ENCODE measurements at regions not wholly inside any gene's neighbourhood (a gene's known extent, or its start where the extent isn't known, plus 50 kb on each side); places are given as distances from the start of the nearest gene placed in this dataset.

DNA sequence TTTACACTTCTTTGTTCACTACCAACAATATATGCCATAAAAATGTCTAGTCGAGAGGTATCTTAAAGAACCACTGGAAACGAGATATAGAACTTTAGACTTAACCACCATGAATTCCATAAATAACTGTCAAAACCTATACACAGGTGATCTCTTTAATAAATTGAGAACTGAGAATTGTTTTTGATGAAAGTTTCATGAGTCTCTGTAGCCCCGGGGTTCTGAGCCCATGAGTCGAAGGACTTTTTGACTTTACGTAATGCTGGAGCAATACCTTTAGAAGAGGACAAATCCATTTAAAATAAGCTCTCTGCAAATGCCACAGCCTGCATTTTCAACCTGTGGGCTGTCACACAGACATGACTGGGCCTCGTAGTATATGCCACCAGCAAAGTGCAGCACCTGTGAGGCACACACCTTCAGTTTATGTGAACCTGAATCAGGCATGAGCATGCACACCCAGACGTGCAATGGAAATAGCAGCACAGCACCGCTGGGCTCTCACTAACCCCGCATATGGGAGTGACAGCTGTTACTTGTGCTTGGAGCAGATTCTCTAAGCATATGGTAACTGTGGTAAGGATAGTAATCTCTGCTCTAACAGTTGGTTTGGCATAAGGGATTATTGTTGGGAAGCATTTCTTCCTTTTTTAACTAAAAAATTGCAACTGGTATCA is 383.2 kb downstream of the SOCS6 start:
- DNase-seq (ENCODE audit: low read depth), result no peak

DNA sequence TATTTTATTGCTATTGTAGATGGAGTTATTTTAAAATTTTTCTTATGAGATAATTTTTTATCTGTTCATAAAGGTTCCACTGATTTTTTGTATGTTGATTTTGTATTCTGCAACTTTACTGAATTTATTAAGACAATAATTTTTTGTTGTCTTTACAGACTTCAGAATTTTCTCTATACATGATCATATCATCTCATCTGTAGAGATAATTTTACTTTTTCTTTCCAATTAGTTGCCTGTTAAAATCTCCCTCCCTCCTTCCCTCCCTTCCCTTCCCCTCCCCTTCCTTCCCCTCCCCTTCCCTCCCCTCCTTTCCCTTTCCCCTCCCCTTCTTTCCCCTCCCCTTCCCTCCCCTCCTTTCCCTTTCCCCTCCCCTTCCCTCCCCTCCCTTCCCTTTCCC is 378.1 kb downstream of the SOCS6 start:
- DNase-seq (ENCODE audit: low read depth), result no peak

DNA sequence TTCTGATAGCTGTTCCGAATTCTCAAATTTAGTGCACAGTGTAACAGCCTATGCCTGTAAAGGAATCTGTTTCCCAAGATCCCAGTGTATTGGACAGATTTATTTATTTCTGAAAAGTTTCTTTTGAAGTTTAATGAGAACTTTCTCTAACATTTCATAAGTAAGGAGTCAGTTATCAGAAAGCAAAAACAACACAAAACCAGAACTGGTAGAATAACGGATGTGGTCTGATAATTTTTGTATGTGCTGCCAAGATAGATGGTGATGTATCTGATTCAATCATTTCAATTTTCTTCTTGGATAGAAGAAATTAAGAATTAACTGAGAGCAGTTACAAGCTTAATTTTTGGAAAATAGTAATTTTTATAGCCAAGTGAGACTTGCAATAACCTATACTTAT is 374.3 kb downstream of the SOCS6 start:
- DNase-seq (ENCODE audit: low read depth), result no peak

DNA sequence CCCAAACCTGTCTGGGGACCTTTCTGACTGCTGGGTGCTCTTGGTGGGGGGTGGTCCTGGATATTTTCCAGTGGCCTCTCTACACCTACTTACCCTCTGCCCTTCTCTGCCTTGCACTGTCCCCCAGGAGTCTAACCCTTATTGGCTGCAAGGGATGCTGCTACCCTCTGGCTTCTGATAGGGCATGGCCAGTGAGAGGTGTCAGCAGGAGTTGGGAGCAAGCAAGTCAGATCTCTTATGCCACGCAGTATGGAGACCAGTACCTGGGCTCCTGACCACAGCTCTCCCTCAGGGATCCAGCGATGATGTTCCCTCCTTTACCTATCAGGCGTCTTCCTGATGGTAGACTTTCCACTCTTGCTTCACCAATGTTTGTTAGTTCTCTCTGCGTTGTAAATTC is 373.7 kb downstream of the SOCS6 start:
- no peak for DNase-seq (ENCODE audit: low read depth)

DNA sequence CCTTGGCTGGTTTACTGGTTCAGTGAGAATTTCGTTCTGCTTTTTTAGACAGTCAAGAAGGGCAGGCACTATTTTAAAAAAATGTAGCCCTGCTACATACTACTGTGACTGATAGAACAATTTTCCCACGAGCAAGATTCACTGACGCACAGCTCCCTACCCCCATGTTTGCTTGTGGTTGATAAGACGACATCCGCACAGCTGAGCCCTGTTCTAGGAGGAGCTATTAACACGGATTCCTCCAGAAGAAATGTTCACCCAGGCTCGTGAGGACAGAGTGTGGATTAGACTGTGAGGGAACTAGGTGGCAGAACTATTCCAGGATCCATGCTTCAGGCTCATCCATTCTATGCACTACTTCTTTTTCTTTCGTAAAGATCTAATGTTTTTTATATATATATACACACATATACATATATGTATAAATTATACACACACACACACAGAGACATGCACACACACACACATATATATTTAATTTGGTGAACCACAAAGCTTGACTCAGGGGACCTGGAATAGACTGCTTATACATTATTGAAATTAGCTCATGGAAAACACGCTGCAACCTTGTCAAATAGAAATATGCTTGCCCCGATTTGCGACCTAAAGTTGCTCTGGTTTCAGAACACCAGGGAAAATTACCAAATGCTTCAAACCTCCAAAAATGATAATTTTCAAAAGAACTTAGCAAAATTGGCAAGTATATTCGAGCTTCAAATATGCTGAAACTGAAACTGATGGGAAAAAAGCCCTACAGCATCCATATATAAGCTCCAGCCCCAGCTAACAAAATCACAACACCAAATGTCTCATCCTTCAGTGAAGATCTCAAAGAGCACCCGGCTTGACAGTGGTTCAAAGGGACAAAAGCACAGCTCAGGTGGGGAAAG is 370.4 kb downstream of the SOCS6 start:
- DNase-seq (ENCODE audit: low read depth), result no peak

DNA sequence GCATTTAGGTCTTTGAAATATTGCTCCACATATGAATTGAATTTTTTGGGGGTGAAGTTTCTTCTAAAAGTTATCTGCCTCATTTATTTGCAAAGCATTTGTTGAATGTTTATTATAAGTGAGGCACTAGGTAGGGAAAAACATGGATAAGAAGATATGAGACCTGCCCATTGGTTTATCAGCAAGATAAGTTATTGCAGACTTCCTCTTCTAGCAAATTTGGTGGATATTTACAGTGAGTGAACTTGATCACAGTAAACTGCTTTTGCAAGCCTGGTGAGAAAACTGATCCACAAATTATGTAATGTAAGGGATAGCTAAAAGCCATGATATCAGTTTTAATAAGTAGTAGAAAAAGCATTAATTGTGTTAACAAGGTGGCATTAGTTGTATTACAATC is 364.8 kb downstream of the SOCS6 start:
- DNase-seq (ENCODE audit: low read depth), result no peak

DNA sequence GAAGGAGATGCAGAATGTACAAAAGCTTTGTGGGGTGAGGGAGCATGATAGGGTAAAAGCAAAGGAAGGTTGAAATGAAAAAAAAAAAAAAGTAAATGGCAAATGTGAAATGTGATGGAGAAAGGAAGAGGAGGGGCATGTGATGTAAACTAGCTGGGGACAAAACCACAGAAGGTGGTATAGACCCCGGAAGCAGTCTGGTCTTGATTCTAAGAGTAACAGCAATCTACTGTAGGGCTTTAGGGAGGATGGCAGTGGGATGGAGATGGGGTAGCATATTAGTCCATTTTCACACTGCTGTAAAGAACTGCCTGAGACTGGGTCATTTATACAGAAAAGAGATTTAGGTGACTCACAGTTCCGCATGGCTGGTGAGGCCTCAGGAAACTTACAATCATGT is 362.0 kb downstream of the SOCS6 start:
- no peak for DNase-seq (ENCODE audit: low read depth)

DNA sequence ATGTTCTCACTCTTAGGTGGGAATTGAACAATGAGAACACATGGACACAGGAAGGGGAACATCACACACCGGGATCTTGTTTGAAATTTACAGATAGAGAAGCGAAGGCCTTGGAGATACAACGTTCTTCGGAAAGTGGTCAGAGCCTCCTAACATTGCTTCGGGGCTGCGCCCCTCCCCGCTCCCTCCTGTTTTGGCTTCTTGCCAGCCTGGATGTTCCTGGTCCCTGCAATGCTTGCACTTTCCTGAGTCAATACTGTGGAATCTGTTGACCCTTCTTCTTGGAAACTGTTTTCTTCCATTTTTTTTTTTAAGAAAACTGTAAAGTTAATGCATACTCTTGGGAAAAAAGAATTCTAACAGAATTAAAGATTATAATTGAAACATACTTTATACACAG is 360.8 kb downstream of the SOCS6 start:
- DNase-seq (ENCODE audit: low read depth), result no peak

DNA sequence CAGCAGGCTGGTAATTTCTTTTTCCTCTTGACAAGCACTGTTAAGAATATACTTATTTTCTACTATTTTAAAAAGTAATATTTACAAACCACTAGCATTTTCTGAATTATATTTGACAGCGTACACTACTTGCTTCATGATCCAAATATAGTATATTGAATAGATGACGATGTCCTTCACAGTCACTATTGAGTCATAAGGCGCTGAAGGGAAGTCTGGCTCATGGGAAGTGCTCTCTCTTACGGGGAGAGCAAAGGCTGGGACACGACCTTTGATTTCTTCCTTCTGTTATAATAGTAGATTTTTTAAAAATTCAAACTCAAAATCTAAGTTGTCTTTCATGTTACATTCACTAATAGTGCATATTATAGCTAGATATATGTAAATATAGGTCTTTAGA is 357.1 kb downstream of the SOCS6 start:
- DNase-seq (ENCODE audit: low read depth), result no peak

DNA sequence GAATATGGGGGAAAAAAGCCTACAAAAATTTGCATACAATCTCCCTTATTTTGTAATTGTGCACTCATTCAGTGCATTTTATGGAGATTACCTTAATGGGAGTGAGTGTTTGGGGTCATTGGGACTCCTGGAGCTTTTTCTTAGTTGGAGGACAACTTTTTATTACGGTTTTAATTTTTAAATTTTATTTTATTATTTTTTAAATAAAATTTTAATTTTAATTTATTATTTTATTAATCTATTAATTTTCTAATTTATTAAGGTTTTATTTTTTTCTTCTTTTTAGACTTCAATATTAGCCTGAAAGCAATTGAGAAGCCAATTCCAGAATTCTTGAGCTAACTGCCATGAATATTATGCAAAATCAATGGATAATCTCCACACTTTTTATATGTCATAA is 355.0 kb downstream of the SOCS6 start:
- no peak for DNase-seq (ENCODE audit: low read depth)

DNA sequence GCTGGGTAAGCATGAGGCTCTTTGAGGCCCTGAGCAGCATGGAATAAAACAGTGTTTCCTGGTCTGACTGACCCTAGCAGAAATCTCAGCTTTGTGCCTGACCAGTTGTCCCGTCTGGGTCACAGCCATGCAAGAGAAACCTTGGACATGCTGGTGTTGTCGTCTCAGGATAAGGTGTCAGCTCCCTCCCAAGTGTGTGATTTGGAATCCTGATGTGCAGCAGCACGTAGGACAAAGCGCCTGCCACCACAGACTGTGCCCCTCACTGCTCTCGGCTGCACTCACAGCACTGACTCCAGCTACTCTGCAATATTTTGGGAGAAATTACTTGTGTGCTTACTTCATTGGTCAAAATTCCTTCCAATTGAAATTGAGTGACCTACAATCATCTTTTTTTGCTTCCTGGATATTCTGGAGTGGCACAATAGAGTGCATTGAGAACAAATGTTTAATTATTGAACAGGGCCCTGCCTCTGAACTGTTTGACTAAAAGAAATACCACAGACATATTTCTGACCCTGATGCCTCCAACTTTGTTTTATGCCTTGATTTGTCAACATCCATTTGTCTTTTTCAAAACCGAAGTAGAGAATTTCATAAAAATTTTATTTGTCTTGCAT is 352.4 kb downstream of the SOCS6 start:
- no peak for DNase-seq (ENCODE audit: low read depth)

DNA sequence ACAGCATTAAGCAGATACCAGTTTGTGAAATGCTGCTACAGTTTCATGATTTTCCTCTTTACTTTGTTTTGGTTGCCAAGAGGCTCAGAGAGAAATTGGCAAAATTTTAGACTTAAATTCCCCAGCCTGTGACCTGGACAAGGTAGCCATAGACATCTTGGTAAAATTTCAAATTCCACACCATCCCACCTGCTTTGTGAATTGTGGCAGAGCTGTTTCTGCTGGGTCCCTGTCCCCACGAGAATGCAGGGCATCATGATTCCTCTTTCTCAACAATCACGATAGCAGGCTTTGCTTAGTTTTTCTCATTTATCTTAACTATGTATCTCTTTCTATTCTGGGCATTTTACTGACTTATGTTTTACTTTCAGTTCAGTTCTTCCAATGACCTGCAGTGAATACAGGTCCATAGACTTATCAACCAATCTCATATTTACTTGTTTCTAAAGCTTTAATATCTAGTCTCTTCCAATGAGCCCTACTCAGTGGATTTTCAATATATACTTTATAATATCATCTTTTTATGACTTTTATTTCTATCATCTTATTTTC is 351.6 kb downstream of the SOCS6 start:
- no peak for DNase-seq (ENCODE audit: low read depth)

DNA sequence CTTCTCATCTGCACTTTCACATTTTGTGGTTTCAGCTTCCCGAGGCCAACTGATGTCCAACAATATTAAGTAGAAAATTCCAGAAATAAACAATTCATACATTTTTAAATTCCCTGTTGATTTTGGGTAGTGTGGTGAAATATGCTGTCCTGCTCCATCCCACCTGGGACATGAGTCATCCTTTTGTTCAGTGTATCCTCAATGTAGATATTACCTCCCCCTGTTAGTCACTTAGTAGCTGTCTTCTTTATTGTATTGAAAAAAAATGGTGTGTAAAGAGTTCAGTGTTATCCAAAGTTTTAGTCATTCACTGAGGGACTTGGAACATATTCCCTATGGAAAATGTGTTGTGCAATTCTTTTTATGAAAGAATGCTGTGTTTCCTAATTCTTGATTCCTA is 348.1 kb downstream of the SOCS6 start:
- DNase-seq (ENCODE audit: low read depth), result no peak

DNA sequence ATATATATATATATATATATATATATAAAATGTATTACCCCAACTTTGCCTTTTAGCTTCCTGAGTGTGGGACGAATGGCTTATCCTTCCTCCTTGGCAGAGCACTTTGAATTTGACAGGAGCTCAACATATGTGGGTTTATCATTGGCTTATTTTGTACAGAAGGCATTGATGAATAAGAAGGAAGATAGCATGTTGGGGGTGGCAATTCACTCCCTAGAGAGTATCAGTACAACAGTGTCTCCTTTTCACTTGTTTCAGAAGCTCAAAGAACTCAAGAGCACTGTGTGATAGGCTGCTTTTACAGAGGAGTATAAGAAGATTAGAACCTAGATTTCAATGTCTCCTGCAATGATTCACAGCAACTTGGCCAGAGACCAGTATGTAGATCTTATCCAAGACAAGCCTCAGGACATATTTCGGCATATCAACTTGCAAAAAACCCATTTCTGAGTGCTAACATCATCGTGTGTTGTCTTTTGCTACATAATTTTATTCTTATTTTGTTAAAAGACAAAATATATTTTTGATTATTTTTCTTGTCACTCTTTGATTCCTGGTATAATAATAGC is 345.8 kb downstream of the SOCS6 start:
- no peak for DNase-seq (ENCODE audit: low read depth)

DNA sequence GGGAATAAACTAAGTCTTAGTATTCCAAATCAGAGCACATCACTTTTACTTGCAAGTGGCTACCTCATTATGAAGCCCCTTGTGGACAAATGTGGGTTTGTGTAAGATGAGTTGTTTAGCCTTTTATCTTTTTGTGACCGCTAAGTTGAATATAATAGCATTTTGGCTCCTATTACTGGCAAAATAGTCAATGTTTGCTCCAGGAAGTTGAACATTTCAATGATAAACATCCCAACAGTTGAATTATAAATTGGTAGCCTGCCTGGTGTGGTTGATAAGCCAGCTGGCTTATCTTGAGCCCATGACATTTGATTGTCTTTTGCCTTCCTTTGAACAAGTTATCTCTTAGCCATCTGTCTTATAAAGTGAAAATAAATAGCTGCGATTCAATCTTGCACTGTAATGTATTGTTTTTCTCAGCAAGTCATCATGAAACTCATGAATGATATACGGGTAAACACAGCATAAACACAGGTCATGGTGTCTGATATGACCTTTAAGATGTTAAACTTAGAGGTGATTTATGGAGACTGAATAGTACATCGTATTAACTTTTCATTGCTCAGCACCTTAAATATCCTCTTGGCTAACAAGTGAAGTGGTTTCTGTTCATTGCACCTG is 338.4 kb downstream of the SOCS6 start:
- no peak for DNase-seq (ENCODE audit: low read depth)

DNA sequence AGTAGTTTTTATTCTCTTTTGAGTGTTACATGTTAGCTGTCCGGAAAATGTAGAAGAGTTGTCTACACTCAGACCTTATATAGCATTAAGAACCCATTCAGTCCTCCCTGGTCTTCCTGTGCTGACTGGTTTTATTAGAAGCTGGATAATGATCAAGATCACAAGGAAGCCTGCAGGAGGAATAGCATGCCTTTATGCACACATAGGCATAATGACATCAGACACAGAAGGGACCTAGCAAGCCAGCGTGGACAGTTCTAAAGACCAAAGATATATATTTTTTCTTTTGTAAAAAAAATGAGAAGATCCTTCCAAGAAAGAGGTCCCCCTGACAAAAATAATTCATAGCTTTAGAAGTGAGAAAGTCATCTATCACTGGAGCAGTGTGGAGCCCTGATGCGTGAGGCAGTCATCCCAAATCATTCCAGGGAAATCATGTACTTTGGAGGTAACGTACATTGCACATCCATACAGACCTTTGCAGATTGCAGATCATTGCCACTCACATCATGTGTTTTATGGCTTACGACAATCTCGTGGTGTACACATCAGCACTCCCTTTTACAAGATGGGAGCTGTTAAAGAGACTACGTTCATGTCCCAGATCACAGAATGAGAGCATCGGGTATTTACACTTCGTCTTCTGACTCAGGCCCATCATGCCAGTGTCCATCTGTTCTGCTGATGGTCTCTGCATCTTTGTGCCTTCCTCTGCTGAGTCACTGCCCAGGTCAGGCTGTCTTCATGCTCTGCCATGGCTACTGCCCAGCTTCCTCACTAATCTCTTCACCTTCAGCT is 334.0 kb downstream of the SOCS6 start:
- no peak for DNase-seq (ENCODE audit: low read depth)

DNA sequence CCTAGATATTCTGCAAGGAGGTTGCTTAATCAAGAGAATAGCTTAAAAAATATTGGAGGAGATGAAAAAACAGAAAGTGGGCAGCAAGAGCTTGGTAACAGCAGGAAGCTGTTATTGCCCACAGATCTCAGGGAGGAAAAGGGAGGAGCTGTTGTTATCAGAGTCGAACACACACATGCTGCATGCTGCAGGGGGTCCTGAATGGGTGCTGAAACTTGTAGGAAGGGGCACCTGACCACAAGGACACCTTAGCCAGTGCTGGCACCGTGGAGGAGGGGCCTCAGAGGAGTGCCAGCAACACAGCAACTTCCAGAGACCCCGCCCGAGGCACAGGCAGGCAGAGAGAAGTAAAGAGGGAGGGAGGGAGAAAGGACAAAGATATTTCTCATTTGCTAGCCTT is 332.9 kb downstream of the SOCS6 start:
- no peak for DNase-seq (ENCODE audit: low read depth)

DNA sequence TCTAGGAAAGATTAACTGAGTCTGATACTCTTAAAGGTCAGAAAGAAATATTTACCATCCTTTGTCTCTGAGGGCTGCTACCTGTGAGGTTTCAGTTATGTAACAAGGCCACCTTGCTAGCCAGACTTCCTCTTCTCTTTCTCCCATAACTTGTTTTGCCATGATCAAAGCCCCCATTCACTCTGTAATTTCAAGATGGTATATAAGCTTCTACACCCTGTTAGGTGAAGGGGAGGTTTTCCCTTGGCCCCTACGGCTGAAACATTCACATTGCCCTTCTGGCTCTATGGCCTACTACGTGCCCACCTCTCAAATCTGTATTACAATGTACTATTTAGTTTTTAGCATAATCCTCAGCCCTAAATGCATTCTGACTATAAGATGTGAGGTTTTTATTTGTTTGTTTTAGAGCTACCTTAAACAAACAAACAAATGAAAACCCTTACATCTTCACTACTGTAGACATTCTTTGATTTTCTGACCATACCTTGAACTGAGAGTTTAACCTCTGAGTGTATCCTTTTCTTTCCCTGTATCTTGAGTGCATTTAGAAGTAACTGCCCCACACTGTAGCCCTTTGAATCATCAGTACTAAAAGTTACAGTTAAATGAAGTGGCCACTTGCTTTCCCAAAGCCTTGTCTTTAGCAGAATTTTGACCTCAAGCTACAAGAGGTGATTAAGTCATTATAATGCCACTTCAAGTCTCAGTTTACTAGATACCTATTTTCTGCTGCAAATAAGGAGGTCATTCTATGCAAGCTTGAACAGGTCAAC is 332.2 kb downstream of the SOCS6 start:
- DNase-seq (ENCODE audit: low read depth), result no peak

DNA sequence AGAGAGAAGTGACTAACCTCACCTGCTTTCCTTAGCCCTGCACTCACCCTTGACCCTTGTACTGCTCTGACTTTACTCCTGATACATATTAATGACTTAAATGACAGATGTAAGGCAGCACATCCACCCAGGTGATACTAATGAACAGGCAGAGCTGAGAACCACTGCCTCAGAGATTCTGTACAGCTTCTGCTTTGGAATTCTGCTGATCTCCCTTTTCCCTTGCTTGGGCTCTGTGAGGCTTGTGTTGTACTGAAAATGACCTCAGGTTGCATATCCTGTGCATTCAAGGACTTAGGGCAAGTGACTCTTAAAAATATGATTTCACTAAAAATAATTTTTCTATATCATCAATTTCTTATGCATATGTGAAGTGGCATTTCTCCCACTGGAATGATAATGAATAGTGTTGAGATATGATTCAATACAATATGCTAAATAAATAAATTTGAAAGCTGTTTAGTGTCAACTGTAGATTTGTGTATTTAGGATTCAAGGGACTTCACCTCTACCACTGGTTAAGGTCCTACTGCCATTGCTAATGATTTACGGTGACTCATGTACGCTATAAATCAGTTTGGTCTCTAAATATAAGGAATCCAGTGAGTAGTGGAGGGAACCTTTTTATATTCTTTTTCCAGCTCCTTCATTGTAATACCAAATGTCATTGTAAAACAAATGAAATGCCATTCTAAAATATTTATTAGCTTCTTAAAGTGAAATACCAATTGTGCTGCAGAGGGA is 328.3 kb downstream of the SOCS6 start:
- no peak for DNase-seq (ENCODE audit: low read depth)

Measured in ELR (cell line).